HG03039 (cell line): ENCODE measurements at regions not wholly inside any gene's neighbourhood (a gene's known extent, or its start where the extent isn't known, plus 50 kb on each side); places are given as distances from the start of the nearest gene placed in this dataset.
"Not testable (repeated sequence)": the region's sequence is repeated elsewhere in the genome, so short reads cannot be mapped to it uniquely, and the experiment has no call there.

ENCODE experiments used
- ATAC-seq: cut with Tn5 transposase; IDR thresholded peaks from one replicate; pipeline ENCODE4 v1.9.1; 2021; ENCODE audit warnings: mild to moderate bottlenecking, moderate library complexity; ENCODE audit not compliant: unreplicated experiment

- ATAC-seq, result no peak
These were observed 1100.3 kb downstream of the TBL1XR1 start for GRCh38 chr3:176097027-176097426.

DNA sequence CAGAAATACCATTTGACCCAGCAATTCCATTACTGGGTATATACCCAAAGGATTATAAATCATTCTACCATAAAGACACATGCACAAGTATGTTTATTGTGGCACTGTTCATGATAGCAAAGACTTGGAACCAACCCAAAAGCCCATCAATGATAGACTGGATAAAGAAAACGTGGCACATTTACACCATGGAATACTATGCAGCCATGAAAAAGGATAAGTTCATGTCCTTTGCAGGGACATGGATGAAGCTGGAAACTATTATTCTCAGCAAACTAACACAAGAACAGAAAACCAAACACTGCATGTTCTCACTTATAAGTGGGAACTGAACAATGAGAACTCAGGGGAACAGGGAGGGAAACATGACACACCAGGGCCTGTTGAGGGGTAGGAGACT, 1103.4 kb downstream of the TBL1XR1 start:
- ATAC-seq, result not testable (repeated sequence)

- no peak for ATAC-seq
These were observed 1106.6 kb downstream of the TBL1XR1 start for GRCh38 chr3:176090727-176091126.

DNA sequence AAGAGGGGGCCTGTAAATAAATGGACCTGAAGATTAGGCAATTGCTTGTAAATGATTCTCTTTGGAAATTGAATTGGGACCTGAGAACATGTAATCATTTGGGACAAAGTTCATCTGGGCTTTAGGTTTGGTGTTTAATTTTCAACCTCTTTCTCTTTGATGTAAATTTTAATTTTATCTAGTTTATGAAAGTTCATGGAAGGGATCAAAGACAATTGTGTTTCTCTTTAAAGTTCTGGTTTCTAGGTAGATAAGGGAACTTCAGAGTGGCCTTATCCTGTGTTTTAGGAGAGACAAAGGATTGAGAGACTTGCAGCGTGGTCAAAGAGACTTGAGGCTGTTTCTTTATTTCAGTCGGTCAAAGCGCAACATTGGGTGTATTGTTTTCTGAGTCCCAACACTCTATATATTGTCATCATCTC, 1108.3 kb downstream of the TBL1XR1 start:
- ATAC-seq, result no peak

GRCh38 chr3:176087066-176087697, 1110.1 kb downstream of the TBL1XR1 start:
- no peak for ATAC-seq

- ATAC-seq, result no peak
These were observed 1117.5 kb downstream of the TBL1XR1 start for GRCh38 chr3:176079785-176080184.

DNA sequence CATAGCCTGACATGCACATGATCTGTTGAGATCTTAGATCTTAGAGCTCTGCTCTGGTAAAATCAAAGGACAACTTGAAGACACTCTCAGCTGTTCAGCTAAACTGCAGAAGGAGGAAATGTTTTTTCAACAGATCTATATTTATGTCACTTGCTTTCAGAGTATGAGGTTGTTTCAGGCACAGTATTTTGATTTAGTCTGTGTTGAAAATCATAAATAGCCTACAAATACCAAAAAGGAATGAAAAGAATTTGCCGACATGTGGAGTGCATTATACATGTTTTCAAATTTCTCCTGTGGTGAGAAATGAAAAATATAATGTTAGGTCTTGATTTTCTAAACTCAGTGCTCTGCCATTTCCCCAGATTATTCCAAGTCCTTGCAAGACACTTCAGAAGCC, 1118.4 kb downstream of the TBL1XR1 start:
- ATAC-seq, result no peak

- no peak for ATAC-seq
These were observed 1121.8 kb downstream of the TBL1XR1 start for GRCh38 chr3:176075491-176075890.

- no peak for ATAC-seq
These were observed 1122.2 kb downstream of the TBL1XR1 start for GRCh38 chr3:176075046-176075445.

- no peak for ATAC-seq
These were observed 1123.2 kb downstream of the TBL1XR1 start for GRCh38 chr3:176074096-176074495.

DNA sequence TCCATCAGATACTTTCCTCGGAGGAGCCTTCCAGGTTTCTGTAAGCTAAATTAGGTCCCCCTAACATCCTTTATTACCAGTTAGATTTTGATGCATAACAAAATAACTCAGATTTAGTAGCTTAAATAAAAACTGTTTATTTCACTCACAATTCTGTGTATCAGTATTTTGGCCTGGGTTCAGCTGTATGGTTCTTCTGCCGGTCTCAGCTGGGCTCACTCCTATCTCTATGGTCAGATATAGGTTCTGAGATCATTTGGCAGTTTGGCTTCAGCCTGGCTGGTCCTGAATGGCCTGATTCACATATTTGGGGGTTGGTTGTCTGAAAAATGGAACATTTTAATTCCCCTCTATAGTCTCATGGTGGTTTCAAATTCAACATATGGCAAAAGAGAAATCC, 1125.3 kb downstream of the TBL1XR1 start:
- ATAC-seq, result no peak

DNA sequence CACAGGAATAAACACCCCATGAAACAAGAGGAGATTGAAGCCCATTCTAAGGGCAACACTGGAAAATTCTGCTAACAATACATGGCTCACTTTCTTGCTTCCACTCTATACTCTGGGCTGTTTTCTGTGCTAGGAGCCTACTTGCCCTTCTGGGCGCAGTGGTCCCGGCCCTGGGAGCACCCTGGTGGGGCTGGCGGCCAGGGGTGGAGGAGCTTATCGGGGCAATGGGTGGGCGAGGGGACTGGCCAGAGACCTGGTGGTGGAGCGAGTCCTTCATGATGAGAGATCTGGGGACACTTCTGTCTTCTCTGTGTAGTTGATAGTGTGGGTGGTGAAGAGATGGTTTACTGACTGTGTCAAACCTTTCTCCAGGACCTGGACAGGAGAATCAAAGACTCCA, 1128.5 kb downstream of the TBL1XR1 start:
- ATAC-seq, result no peak

DNA sequence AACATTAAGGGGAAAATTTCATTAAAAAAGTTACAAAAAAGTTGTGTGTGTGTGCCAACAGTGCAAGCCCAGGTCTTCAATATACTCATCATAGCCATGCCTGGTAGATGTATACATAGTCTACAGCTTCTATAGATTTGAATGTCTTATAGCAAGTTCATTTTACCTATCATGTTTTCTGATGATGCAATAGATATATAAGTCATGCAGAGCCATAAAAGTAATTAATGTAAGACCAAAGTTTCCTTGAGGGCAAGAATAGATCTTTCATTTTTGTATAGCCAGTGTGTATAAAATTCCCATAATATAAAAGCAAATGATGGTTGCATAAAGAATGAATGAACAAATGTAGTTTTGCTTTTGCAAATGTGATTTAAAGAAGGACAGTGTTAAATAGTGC, 1138.4 kb downstream of the TBL1XR1 start:
- no peak for ATAC-seq

GRCh38 chr3:176055836-176056235, 1141.4 kb downstream of the TBL1XR1 start:
- ATAC-seq, result no peak

DNA sequence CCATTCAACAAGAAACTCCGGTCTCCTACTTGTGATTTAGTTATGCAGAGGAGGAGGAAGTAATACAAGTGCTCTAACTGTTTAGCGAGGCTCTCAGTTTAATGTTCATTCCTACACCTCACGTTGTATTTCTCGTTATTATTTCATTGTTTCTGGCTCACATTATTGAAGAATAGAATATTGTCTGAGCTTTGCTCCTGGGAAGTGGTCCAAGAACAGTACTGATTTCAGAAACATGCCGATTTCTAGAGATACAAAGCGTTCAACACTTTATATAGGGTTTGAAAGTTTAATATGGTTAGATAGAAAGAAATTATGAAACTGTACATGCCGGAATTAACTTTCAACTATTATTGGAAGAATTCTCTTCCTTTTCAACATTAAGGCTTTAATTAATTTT, 1145.5 kb downstream of the TBL1XR1 start:
- no peak for ATAC-seq

- ATAC-seq, result no peak
These were observed 1150.6 kb downstream of the TBL1XR1 start for GRCh38 chr3:176046703-176047102.

DNA sequence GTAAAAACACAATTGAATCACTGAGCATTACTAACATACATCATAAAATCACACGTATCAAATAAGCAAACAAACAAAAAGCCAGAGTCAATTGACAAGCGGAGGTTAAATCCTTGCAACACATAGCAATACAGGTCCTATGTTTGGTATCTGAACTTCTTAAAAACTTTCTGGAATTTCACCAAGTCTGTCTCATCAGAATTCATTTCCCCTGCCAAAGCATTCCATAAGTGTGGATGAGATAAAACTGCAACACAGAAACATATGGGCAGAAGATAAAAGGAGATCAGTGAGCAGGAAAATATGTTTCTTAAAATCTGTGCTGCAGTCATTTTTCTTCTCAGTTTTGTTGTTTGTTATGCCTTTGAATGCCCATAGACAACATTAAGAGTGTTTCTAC, 1155.5 kb downstream of the TBL1XR1 start:
- ATAC-seq, result no peak

GRCh38 chr3:176041185-176041584, 1156.1 kb downstream of the TBL1XR1 start:
- ATAC-seq, result no peak

GRCh38 chr3:176037636-176038035, 1159.6 kb downstream of the TBL1XR1 start:
- ATAC-seq, result no peak

DNA sequence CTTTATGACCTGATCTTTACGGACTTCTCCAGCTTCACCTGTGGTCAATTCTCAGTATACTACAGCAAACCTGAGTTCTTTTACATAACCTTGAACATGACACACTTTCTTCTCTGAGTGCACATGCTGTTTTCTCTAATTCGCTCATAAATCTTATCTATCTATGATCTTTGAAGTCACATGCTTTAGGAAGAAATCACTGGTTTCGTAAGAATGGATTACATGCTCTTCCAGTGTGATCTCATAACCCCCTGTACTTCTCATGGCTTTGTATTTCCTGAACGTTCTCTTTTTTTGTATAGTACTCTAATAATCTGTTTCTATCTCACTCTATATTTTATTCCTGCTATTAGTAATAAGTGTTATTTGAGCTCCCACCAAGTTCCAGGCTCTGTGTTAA, 1165.2 kb downstream of the TBL1XR1 start:
- ATAC-seq, result no peak

- not testable (repeated sequence) for ATAC-seq
These were observed 1157.1 kb downstream of the NAALADL2 start for GRCh38 chr3:176016203-176016602.

GRCh38 chr3:176015228-176015627, 1156.1 kb downstream of the NAALADL2 start:
- not testable (repeated sequence) for ATAC-seq

- no peak for ATAC-seq
These were observed 1150.1 kb downstream of the NAALADL2 start for GRCh38 chr3:176009256-176009655.
